NCI-H1092 (cell line): ENCODE measurements at regions not wholly inside any gene's neighbourhood (a gene's known extent, or its start where the extent isn't known, plus 50 kb on each side); places are given as distances from the start of the nearest gene placed in this dataset.
"Not testable (repeated sequence)": the region's sequence is repeated elsewhere in the genome, so short reads cannot be mapped to it uniquely, and the experiment has no call there.

Experiments
- DNase-seq: peaks from one replicate; lab custom pipeline; 2025; lab: John Stamatoyannopoulos, UW

DNA sequence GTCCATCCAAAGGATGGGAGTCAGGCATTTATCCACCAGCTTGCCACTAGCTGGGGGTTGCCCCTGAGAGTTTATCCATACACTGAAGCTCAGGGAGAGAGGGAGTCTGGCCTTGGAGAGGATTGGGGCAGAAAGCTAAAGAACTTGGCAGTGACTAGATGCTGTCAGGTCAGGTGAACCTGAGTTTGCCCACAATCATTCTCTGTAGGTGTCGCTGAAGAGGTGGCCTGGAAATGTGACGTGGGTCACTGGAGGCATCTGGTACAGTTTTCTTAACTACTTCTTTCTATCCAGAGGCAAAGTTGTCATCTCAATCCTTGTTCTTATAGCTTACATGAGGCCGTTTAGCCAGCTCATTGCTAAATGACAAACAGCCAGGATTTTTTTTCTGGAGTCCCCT lies 298.0 kb upstream of the CTNNB1 start:
- DNase-seq: no peak

DNA sequence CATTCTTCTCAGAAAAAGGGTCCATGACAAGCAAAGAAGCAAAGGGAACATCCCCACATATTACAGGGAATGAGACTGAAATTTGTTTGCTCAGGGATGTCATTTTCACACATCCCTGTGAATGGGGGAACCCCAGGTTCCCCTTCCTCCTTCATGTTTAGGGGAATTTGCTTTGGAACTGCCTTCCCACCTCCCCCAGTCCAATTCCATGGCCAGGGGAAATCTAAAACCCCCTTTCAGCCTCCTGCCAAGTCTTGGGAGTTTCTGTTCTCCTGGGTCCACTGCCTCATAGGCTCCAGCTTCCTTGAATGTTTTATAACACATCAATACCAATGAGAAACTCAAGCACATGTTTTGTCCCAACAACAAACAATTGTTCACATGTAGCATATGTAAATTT lies 297.5 kb upstream of the CTNNB1 start:
- no peak for DNase-seq

DNA sequence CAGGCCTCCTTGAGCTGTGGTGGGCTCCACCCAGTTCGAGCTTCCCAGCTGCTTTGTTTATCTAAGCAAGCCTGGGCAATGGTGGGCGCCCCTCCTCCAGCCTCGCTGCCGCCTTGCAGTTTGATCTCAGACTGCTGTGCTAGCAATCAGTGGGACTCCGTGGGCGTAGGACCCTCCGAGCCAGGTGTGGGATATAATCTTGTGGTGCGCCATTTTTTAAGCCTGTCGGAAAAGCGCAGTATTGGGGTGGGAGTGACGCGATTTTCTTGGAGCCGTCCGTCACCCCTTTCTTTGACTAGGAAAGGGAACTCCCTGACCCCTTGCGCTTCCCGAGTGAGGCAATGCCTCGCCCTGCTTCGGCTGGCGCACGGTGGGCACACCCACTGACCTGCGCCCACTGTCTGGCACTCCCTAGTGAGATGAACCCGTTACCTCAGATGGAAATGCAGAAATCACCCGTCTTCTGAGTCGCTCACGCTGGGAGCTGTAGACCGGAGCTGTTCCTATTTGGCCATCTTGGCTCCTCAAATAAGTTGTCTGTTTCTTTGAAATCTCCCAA lies 291.3 kb upstream of the CTNNB1 start:
- DNase-seq: not testable (repeated sequence)

DNA sequence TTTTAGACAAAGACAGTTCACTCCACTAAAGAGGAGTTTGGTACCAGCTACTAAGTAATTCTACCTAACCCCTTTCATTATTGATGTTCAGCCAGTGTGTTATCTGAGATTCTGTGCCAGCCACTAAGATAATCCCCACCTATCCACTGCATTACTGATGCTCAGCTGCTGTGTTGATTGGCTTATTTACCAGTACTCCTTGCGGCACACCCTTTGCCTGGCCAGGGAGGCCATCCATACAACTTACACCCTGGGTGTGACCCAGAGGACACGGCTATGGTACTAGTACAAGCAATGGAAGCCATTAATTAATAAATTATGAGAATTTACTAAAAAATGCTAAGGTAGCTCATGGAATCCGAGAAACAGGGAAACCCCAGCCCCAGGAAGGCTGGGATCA lies 290.7 kb upstream of the CTNNB1 start:
- no peak for DNase-seq

DNA sequence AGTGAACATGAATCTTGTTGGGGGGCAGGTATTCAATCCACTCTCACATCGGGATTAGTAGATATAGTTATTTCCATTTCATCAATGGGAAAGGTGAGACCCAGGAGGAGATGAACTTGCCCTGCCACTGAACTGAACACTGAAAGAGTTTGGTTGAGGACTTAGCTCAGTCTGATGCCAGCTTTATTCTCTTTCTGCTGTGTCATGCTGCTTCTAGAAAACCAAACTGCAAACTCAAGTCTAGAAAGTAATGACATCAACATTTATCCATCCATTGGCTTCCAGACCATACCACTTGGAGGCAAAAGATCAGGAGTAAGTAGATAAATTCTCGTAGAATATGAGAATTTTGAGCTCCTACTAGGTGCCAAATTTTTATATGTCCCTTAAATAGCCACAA lies 288.0 kb upstream of the CTNNB1 start:
- DNase-seq: no peak

DNA sequence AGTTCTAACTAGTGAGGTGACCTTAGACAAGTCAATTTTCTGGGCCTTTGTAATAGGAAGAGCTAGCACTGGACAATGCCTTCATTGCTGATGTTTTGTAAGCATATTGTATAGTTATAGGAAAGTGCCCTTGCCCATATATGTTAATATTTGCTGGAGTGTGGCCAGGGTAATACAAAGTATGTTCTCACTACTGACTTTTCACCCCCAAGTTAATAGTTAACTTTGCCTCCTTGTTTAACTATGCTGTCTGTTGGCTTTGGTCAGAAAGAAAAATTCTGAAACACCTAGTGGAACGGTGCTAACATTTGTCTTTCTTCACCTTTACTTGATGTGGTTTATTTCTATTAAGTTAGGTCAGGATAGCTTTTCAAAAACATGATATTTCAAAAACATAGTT lies 287.4 kb upstream of the CTNNB1 start:
- DNase-seq: no peak

DNA sequence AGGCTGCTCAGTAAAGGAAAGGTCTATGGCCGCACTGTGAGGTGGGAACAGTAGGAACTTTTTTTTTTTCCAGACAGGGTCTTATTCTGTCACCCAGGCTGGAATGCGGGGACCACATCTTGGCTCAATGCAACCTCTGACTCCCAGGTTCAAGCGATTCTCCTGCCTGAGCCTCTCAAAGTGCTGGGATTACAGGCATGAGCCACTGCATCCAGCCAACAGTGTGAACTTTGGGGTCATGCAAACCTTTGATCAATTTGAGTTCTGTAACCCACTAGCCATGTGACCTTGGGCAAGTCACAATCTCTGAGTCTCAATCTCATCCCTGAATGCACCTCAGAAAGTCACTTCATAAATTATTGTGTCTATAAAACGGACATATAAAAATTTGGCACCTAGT lies 286.8 kb upstream of the CTNNB1 start:
- DNase-seq: no peak

DNA sequence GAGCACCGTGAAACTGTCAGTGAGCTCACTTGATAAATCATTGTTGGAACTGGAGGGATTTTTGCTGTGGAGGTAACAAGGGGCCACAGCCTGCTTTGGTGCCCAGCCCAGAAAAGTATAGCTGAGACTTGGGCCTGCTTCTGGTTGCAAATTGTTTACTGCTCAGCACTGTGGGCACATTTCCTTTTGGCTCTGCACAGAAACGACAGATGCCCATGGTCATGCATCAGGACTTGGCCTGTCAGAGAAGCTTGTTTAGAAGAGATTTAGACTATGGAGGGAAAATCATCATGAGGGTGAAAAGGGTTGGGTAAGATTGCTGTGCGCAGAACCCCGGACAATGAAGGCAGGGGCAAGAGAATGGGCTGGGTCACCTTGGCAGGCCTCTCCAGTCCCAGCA lies 286.1 kb upstream of the CTNNB1 start:
- no peak for DNase-seq

DNA sequence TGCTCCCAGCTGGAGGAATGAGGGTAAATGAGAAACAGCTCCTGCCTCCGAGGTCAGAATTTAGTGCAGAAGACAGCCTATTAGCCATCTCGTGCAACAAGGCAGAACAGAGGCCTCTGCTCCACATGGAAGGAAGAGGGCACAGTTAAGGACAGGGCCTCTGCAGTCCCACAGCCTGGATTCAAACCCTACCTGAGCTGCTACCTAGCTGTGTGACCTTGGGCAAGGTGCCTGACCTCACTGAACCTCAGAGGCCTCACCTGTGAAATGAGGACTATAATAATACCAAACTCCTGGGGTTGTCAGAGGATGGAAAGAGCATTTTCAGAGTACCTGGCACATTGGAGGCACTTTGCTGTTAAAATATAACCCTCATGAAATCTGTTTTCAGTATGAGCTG lies 285.7 kb upstream of the CTNNB1 start:
- DNase-seq: no peak

DNA sequence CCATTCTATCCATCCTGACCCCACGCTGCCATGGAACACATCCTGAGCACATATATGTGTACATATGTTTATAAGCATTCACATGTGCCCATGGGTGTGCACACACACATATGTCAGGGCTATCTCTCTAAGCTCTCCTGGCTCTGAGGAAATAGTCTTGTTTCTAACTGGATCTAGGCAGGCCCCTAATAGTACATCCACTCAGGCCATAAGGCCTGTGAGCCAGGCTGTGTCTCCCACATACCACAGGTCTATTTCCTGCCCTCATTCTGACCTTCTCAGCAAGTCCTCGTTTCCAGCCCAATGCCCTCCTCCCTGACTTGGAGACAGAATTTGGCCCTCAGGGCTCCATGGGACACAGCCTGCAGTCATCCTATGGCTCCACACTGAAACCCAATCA lies 284.8 kb upstream of the CTNNB1 start:
- no peak for DNase-seq

DNA sequence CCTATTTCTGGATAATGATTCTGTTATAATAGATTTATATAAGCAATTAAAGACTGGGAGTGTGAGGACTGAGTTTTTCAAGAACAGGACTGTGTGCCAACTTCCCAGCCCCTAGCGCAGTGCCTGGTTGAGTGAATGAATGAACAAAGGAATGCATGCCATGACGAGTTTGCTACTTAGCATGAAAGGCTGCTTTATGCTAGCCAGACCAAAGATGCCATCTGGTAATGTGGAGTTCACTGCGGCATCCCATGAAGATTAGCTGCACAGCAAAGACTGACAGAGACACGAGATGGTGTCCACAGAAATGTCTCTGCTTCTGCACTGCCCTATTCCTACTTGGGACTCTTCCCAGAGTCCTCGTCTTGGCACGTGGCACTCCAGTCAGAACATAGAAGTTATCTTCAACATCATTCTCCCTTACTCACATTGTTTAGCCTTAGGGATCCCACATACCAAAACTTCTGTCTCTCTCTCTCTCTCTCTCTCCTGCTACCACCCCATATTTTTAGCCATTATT lies 283.9 kb upstream of the CTNNB1 start:
- no peak for DNase-seq

DNA sequence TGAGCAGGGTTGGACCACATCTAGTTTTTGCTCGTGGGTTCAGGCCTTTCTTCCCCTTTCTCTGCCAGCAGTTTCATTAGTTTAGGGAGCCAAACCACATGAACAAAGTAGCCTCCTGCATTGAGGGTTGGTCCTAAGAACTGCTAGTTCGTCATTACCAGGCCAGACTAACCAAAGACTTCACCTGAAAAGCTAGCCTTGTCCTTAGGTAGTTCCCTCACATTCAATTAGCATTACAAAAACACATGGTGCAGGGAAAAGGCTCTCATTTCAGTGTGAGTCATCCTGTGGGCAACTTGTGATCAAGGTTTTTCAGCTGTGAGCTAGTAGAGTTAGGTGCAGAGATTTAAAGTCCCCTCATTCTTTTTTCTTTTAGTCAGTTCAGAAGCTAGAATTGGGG lies 279.3 kb upstream of the CTNNB1 start:
- DNase-seq: no peak

DNA sequence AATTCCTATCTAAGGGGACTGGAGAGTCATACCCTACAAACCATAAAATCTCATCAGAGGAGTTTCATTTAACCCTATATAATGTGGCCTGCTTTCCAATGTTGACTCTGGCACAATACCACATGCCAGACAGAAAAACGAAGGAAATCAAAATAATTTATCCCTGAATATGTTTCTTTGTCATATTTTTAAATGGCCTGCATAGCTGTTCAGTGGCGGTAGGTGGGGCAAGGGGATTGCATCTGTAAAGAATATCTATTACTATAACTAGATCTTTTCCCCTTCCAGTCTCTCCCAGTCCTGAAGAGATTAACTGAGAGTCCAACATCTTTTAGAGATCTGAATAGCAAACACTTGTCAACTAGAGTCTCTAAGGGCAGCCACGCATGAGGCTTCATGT lies 278.1 kb upstream of the CTNNB1 start:
- no peak for DNase-seq

DNA sequence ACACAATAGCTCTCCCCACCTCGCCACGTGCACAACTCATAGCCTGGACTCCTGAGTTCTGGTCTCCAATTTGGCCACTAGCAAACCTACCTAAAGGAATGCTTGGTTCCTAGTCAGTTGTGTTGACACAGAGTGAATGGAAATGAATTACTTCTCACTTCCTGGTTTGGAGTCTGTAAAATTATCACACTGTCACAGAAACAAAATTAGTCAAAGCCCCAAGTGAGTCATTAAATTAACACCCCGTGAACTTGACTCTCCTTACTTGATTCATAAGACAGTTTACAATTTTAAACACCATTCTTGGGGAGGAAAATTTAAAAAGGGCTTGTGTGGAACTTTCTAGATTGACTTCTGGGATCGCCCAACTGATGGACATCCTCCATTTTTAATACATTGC lies 276.2 kb upstream of the CTNNB1 start:
- no peak for DNase-seq

DNA sequence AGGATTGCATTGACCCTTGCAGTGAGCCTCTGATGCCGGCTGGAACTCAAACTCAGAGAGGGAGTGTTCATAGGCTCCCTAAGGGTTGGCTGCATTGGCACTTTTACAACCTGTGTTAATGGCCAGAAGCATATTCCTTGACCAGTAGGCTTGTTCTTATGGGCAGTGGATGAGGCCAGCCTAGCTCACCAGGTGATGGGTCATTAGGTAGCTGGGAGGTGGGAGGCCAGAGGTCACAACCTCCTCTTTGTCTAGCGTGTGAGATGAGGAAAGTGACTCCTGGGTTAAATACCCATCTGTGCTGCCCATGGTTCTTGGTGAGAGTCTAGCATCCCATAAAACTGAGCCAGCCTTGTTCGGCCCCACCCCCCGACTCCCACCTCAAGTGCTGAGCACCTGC lies 275.7 kb upstream of the CTNNB1 start:
- DNase-seq: no peak

DNA sequence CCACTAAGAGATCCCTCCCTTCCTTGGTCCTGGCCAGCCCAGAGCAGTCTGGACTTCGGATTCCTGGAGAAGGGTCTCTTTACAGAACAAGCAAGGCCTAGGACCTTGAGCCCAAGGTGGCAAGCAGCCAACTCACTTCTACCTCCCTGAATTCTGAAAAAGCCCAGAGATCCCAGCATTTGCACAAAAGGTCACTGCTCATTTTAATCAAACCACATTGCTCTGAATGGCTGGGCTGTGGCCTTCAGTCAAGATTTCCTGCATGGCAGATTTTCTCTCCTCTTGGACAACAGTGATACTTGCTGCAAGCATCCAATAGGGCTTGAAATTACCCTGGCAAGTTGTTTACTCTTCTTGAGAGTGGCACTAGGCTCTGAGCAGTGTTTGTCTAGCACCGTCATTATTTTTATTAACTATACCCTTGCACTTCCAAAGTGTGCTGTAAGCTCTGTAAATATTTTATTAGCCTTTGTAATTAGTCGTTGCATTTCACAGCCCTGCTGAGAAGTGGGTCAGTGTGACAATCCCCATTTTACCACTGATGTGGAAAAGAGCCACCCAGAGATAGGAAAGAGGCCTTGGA lies 274.7 kb upstream of the CTNNB1 start:
- peak; percentile 54 for DNase-seq

DNA sequence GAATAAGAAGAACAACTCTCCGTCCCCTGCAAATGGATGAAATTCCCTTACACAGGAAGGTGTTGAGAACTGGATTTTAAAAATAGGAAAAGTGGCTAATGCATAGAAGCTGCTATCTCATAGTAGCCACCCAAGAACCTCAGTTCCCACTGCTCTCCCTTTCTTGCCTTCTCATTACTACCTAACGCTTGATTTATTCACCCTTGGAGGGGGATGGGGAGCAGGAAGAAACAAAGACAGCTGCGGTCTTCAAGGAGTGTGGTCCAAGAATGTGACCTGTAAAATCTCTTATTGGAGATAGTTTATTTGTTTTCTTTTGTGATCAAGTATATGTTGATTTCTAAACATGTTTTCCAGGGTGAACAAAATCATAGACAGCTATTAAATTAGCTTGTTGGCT lies 274.1 kb upstream of the CTNNB1 start:
- no peak for DNase-seq

DNA sequence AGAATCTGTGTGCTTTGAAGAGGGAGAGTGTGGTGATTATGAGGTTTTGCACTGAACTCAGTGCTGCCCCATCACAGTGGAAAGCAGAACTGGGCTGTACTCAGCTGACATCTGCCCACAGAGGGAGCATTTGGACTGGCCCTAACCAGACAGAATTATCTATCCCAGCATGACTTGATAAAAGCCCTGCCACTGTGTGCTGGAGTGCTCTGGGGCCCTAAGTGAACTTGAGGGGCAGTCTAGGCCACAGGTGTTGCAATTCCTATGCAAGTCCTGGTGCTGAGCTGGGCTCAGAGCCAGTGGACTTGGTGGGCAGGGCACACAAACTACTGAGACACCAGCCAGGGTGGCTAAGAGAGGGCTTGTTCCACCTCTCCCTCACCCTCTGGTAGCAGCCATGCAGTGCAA lies 269.2 kb upstream of the CTNNB1 start:
- DNase-seq: no peak

DNA sequence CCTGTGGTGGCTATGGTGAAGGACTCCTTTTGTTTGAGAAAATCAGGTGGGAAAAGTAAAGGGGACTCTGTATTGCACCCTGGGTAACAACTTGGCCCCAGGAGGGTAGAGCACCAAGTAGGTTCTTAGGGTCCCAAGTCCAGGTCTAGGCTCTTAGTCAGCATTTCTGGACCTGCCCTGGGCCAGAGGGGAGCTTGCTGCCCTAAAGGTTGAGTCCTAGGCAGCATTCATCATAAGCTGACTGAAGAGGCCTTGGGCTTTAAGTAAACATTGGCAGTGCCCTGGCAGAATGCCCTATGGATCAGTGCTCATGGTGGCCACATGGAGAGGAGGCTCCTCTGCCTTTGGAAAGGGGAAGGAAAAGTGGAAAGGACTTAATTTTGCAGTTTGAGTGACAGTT lies 268.5 kb upstream of the CTNNB1 start:
- no peak for DNase-seq

DNA sequence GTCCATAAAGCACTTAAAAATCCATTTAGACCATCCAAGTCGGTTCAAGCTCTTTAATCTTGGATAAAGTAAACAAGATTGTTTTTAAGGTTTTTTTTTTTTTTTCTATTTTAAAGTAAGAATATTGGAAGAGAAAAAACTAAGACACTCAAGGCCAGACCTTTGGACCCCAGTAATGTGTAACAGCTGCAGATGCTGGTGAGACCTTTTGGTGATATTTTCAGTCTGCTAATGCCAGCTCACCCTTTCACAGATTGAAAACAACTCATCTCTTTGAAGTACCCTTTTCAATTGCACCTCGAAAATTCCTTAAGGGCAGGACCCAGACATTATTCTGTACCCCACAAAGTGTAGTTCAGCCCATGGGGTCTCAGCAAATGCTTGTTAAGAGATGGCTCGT lies 260.7 kb upstream of the CTNNB1 start:
- DNase-seq: no peak

DNA sequence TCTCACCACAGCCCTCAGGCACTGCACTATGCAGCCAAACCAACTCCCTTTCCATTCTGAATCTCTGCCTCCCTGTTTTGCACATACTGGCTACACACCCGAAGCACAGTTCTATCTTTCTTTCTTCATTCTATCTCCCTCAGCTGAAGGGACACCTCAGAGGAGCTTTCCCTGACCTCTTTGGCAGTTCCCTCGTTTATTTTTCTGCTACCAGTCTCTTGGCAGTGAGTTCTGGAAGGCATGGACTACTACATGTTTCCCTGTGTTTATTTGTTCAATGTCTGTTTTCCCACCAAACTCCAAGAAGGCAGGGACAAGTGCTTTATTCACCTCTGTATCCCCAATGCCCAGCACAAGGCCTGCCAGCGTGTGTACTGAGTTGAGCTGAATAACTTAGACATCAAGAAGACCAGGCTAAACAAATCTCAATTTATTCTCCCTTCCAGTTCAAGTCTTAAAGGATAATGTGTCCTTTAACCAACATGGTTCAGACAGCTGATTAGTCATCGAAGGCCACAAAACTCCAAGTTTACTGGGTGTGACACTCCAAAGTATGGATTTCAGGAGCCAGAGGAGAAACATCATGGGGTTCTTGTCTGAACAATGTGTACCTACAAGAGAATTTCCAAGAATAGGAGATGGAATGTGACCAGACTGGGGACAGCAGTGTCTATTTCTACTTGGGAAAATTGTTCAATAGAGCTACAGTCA lies 260.1 kb upstream of the CTNNB1 start:
- no peak for DNase-seq

DNA sequence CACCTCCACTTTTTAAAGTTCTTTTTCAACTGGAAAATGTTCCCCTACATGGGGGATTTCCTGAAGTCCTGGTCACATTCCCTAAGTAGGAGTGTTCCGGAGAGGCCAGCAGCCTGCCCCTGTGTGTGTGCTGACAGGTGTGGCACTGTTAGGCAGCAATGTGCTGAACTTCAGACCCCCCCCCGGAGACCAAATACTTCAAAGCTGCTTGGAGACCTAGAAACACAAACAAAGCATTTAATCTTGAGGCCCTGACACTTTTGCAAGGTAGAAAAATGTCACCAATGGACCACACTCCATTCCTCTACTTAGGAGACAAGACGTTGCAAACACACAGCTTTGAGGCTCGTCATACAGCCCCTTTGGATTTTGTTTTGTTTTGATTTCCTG lies 259.6 kb upstream of the CTNNB1 start:
- DNase-seq: no peak

DNA sequence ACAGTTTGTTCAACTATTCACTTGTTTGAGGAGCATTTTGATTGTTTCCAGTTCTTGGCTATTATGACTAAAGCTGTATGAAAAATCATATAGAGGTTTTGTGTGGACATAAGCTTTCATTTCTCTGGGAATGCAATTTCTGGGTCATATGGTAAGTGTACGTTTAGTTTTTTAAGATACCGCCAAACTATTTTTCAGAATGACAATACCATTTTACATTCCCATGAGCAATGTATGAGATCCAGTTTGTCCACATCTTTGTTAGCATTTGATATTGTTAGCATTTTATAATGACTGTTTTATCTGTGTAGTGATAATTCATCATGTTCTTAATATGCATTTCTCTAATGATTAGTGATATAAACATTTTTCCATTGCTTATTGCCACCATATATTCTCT lies 258.7 kb upstream of the CTNNB1 start:
- no peak for DNase-seq

DNA sequence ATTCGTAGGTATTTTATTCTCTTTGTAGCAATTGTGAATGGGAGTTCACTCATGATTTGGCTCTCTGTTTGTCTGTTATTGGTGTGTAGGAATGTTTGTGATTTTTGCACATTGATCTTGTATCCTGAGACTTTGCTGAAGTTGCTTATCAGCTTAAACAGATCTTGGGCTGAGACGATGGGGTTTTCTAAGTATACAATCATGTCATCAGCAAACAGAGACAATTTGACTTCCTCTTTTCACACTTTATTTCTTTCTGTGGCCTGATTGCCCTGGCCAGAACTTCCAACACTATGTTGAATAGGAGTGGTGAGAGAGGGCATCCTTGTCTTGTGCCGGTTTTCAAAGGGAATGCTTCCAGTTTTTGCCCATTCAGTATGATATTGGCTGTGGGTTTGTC lies 252.3 kb upstream of the CTNNB1 start:
- not testable (repeated sequence) for DNase-seq
